Lung (tissue), 11 donors: ENCODE measurements at regions not wholly inside any gene's neighbourhood (a gene's known extent, or its start where the extent isn't known, plus 50 kb on each side); places are given as distances from the start of the nearest gene placed in this dataset.
"Not testable (repeated sequence)": the region's sequence is repeated elsewhere in the genome, so short reads cannot be mapped to it uniquely, and the experiment has no call there.

Source experiments
- ATAC-seq: fragments of 200-7000 bp; cut with Tn5 transposase; one replicate; pipeline ENCODE4 v1.9.1; 2020; ENCODE audit warnings: moderate number of reproducible peaks; ENCODE audit not compliant: insufficient read depth, low FRiP score
- DNase-seq, 3 donors: peaks; one replicate each; pipeline ENCODE4 v3.0.0-alpha.2; 2013 to 2017
- H3K27ac ChIP-seq, 2 donors: one replicate each; pipeline ENCODE4 v1.5.1; 2013; ENCODE audit warnings: mild to moderate bottlenecking in 2 of 2, moderate library complexity in 2 of 2, control low read depth in 1 of 2, inconsistent platforms in 1 of 2, low read depth in 1 of 2, low read length in 1 of 2
- H3K27me3 ChIP-seq, 3 donors: one replicate each; pipeline ENCODE4 v1.5.1; 2013; ENCODE audit warnings: low read length in 2 of 3; ENCODE audit not compliant: control insufficient read depth in 3 of 3, insufficient read depth in 3 of 3
- H3K36me3 ChIP-seq, 4 donors: one replicate each; pipeline ENCODE4 v1.5.1; 2013; ENCODE audit warnings: low read length in 4 of 4, mild to moderate bottlenecking in 1 of 4, moderate library complexity in 1 of 4; ENCODE audit not compliant: control insufficient read depth in 4 of 4, insufficient read depth in 4 of 4
- H3K4me1 ChIP-seq, 5 donors: one replicate each; pipeline ENCODE4 v1.5.1; 2013; ENCODE audit warnings: low read length in 5 of 5, mild to moderate bottlenecking in 2 of 5, moderate library complexity in 1 of 5; ENCODE audit not compliant: control insufficient read depth in 5 of 5, insufficient read depth in 5 of 5
- H3K4me3 ChIP-seq: one replicate; pipeline ENCODE4 v1.5.1; 2013; ENCODE audit warnings: mild to moderate bottlenecking, control low read depth, moderate library complexity
- H3K9ac ChIP-seq, 2 donors: one replicate each; pipeline ENCODE4 v1.5.1; 2013; ENCODE audit warnings: low read length in 2 of 2, control low read depth in 1 of 2; ENCODE audit not compliant: insufficient read depth in 1 of 2
- H3K9me3 ChIP-seq, 4 donors: one replicate each; pipeline ENCODE4 v1.5.1; 2013; ENCODE audit warnings: low read length in 3 of 4, mild to moderate bottlenecking in 1 of 4, moderate library complexity in 1 of 4; ENCODE audit not compliant: control insufficient read depth in 4 of 4, insufficient read depth in 3 of 4
- CTCF ChIP-seq: IDR thresholded peaks from 2 replicates; pipeline ENCODE4 v1.5.1; 2012; ENCODE audit warnings: mild to moderate bottlenecking; ENCODE audit errors: control extremely low read depth, extremely low read depth
- WGBS, 2 donors: extraction: QIAGEN DNeasy Blood & Tissue Kit; methylation state at CpG; one replicate each; pipeline ENCODE4 v1.1.7; 2013; 5-methylcytosine and 5-hydroxymethylcytosine counted together
- donor health status: control.
- donor health status: control.
- donor health status: Bipolar disorder and iron deficiency.
- donor health status: healthy.
- donor health status: DM: yes; HTN: yes; CAD: no.

GRCh38 chr5:1593903-1594356 is 70.2 kb upstream of the LPCAT1 start:
- H3K27me3 ChIP-seq = no peaks in the 10 kb centered on the region
- H3K4me3 ChIP-seq = peak overlapping the region; percentile 39
- H3K9me3 ChIP-seq = no peaks in the 10 kb centered on the region
- peaks cover 0 to 7% (median 0%) of the 10 kb centered on the region in 5 donors for H3K4me1 ChIP-seq
- H3K27ac ChIP-seq = peak overlapping the region; percentile 58 to 86
- H3K9ac ChIP-seq = peak overlapping the region in 1 of 2 donors; percentile 33
- WGBS, 2 donors = 10% methylated on average over 24 to 32 of the region's 32 CpGs
- TF ChIP-seq CTCF = no peak
- DNase-seq = peak in 1 of 3 donors; percentile 11
- H3K36me3 ChIP-seq = peaks cover 0 to 3% (median 0%) of the 10 kb centered on the region in 4 donors
- no peak for ATAC-seq

- H3K27me3 ChIP-seq, H3K4me3 ChIP-seq, H3K4me1 ChIP-seq, DNase-seq, ATAC-seq, H3K27ac ChIP-seq, H3K9me3 ChIP-seq, H3K9ac ChIP-seq: not testable (repeated sequence)
- 90 to 95% methylated on average over 17 of the region's 17 CpGs for WGBS, 2 donors
- H3K36me3 ChIP-seq = peaks cover 0 to 10% (median 8%) of the 10 kb centered on the region in 4 donors
Measured at GRCh38 chr5:1588071-1588694, 64.4 kb upstream of the LPCAT1 start.

- H3K4me3 ChIP-seq, H3K27ac ChIP-seq, H3K4me1 ChIP-seq, H3K27me3 ChIP-seq, H3K9me3 ChIP-seq, ATAC-seq, H3K9ac ChIP-seq: not testable (repeated sequence)
- DNase-seq = peak in 1 of 3 donors; percentile 11
- WGBS, 2 donors = 85 to 92% methylated on average over 15 of the region's 15 CpGs
- H3K36me3 ChIP-seq = peaks cover 0 to 14% (median 8%) of the 10 kb centered on the region in 4 donors
Measured at GRCh38 chr5:1583081-1583875, 59.5 kb upstream of the LPCAT1 start.

GRCh38 chr5:1579389-1579788 is 55.6 kb upstream of the LPCAT1 start:
- H3K4me1 ChIP-seq, DNase-seq, H3K9me3 ChIP-seq, H3K36me3 ChIP-seq, H3K27ac ChIP-seq, H3K9ac ChIP-seq, ATAC-seq, H3K27me3 ChIP-seq, H3K4me3 ChIP-seq: not testable (repeated sequence)
- 91 to 94% methylated on average over 5 of the region's 5 CpGs for WGBS, 2 donors

- DNase-seq, ATAC-seq, H3K9ac ChIP-seq, H3K4me1 ChIP-seq, H3K27ac ChIP-seq, H3K4me3 ChIP-seq, H3K27me3 ChIP-seq, H3K9me3 ChIP-seq: not testable (repeated sequence)
- H3K36me3 ChIP-seq = peaks cover 3 to 12% (median 6%) of the 10 kb centered on the region in 4 donors
- 89 to 92% methylated on average over 7 of the region's 7 CpGs for WGBS, 2 donors
Measured at GRCh38 chr5:1576851-1577250, 53.1 kb upstream of the LPCAT1 start.

- not testable (repeated sequence) for ATAC-seq, H3K27me3 ChIP-seq, DNase-seq, H3K4me3 ChIP-seq, H3K9ac ChIP-seq, H3K27ac ChIP-seq, H3K4me1 ChIP-seq, H3K9me3 ChIP-seq
- WGBS, 2 donors = 93 to 95% methylated on average over 22 to 23 of the region's 25 CpGs
- H3K36me3 ChIP-seq = peaks cover 3 to 12% (median 9%) of the 10 kb centered on the region in 4 donors
Measured at GRCh38 chr5:1575991-1576714, 52.4 kb upstream of the LPCAT1 start.

GRCh38 chr5:1575491-1575890 is 51.7 kb upstream of the LPCAT1 start:
- not testable (repeated sequence) for H3K27me3 ChIP-seq, H3K9ac ChIP-seq, ATAC-seq, DNase-seq, H3K27ac ChIP-seq, H3K9me3 ChIP-seq, H3K4me3 ChIP-seq, H3K4me1 ChIP-seq
- peaks cover 3 to 15% (median 11%) of the 10 kb centered on the region in 4 donors for H3K36me3 ChIP-seq
- WGBS, 2 donors = 56 to 57% methylated on average over 5 of the region's 5 CpGs
